ENCODE measurements at regions not wholly inside any gene's neighbourhood (a gene's known extent, or its start where the extent isn't known, plus 50 kb on each side); places are given as distances from the start of the nearest gene placed in this dataset.

GRCh38 chr5:159833088-159833487, 83.2 kb upstream of the ADRA1B start:
- DNase-seq, result no peak

- DNase-seq, result no peak
These were observed 82.4 kb upstream of the ADRA1B start for GRCh38 chr5:159833846-159834245.

- DNase-seq, result no peak
These were observed 80.7 kb upstream of the ADRA1B start for GRCh38 chr5:159835548-159835947.

GRCh38 chr5:159836691-159837090, 79.6 kb upstream of the ADRA1B start:
- no peak for DNase-seq

DNA sequence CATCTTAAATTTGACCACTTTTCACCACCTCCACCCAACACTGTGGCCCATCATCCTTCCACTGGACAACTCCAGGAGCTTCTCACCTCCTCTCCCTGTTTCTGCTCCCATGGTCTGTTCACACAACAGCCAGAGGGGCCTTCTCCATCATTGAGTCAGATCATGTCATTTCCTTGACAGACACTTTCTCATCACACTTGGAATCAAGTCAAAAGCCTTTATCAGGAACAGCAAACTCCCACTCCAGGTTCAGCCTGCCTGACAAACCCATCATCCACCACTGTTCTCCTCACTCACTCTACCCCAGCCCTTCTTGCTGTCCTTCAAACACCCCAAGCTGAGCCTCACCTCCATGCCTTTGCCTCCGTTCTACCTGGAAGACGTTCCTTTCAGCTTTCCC, 78.4 kb upstream of the ADRA1B start:
- no peak for DNase-seq

DNA sequence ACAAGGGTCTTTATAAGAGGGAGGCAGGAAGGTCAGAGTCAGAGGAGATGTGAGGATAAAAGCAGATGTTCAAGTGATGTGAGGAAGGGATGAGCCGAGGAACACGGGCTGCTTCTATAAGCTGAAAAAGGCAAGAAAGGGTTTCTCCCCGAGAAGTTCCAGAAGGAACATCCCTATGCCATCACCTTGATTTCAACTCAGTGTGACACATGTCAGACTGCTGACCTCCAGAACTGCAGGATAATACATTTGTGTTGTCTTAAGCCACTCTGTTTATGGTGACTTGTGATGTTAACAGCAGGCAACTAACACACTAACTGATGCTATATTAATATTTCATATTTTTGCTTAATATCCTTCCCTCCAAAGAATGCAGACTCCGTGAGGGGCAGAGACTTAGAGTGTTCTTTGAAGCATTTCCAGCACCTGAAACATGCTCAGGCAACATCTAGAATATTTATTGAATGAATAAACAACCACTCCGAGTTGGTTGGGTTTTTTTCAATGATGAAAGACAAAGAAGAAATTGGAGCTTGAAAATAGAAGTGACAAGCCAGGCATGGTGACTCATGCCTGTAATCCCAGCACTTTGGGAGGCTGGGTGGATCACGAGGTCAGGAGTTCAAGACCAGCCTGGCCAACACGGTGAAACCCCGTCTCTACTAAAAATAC, 77.6 kb upstream of the ADRA1B start:
- DNase-seq, result no peak

DNA sequence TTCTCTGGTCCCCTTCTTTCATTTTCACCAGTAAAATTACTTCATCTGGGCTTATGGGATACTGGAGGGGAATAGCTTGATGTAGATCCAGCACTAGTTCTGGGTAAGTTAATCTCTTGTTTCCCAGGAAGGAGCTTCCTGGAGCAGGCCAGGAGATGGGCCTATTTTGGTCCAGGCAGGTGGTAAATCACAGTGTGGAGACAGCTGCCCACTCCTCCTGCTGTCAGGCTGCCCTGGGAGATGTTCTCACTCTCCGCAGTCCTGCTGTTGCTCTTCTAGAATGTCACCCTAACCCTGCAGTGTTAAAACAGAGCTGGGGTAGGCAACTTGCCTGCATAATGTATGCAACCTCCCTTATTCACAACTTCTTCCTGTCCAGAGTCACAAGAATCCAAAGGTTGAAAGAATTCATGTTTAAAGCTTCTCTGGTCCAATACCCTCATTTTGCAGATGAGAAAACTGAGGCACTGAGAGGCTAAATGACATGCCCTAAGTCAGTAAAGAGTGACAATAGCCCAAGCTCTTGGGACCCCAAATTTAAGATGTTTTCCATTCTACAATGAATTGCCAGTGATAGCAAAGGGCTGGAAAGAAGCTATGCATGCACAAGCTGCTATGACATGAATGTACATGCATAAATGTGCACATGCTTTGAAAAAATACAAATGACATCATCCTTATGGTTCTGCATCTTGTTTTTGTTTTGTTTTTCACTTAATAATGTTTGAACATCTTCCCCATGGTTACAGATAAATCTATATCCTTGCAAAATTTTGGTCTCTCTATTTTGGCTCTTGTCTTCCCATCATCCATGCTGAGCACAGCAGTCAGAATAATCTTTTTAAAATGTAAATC, 71.8 kb upstream of the ADRA1B start:
- DNase-seq, result no peak

- no peak for DNase-seq
These were observed 66.7 kb upstream of the ADRA1B start for GRCh38 chr5:159849437-159850083.

DNA sequence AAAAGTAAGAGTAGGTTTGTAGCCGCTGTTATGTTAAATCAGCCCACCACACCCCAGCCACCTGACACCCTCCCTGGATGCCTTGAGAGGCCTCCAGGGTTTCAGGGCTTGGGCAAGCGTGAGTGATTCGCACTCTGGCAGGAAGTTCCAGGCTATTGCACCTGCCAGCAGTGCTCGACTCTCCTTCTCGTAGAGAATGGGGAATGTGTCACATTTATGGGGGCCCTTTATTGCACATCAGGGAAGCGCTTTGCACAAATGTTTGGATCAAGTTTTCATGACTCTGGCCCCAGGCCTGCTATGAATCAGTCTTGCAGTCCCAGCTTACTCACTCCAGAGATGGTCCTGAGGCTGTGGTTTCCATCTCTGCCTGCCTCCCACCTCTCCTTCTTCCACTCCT, 66.1 kb upstream of the ADRA1B start:
- no peak for DNase-seq

DNA sequence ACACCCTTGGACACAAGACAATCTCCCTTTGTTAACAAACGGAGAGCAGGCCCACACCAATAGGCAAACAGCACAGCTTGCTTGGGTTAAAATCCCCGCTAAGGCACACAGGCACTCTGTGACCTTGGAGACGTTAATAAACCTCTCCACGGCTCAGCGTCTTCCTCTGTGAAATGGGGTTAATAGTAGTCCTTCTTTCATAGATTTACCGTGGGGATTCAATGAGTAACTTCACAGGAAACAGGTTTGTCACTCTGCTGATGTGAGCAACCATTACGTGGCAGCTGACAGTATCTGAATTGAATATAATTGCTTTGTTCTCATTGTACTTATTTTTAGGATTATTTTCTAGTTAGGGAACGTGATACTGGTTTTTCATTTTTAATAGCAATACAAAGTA, 65.2 kb upstream of the ADRA1B start:
- DNase-seq, result no peak

DNA sequence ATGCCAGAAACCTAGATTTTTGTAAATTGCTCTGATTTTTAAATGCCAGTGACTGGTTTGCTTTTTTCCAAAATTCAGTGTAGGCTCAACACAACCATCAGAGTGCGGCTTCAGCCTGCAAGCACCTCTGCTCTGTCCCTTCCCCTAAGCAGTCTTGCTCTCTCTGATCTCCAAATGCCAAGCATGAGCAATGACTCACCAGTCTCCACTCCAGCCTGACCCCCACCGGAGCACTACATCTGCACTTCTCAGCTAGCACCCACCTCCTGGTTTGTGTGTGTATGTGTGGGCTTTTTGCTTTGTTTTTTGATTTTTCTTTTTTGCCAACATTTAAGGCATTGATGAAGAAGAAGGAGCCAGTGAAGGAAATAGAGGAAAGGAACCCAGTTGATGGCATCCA, 61.4 kb upstream of the ADRA1B start:
- DNase-seq, result no peak

DNA sequence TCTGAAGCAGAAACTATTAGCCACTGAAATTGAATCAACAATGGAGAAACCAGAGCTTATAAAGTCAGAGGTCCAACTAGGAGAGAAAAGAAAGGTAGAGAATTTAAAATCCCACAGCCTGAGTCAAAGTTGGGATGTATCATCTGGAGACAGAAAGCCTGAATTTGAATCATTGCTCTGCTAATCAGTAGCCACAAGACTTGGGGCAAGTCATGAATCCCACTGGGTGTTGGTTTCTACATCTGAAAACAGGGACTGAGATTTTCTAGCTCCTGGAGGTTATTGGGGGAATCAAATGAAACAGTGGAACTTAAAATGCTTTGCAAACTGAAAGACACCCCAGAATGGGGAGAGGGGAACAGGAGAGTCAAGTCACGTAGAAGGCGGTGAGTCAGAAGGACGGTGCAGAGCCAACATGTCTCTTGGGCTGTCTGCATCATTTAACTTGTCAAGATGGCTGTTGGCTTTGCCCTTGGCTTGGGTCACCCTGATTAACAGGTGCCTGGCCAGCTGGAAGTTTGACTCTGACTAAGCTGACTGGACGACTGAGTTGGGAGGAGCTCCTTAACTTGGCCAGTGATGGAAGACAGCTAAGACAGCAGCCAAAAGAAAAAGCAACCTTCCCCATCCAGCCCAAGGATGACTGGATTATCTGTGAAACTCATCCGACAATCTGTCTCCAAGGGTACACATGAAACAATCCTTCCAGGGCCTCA, 60.6 kb upstream of the ADRA1B start:
- DNase-seq, result no peak

DNA sequence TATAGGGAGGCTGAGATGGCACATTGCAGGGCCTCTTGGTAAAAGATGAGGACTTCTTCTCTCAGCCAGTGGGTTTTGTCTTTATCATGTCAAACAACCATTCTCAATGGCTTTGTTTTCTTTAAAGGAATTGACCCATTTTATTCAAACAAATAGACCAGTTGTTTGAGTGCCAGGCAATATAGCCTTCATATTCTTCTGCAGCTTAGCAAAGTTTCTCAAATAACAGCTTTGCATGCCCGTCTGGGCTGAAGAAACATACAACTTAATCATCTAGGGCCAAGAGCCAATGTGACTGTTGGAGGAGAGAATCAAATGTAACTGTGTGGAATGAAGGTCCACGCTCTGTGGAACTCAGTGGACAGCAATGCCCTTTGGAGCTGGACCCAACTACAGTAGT, 57.4 kb upstream of the ADRA1B start:
- no peak for DNase-seq

- DNase-seq, result no peak
These were observed 55.2 kb upstream of the ADRA1B start for GRCh38 chr5:159861086-159861485.

DNA sequence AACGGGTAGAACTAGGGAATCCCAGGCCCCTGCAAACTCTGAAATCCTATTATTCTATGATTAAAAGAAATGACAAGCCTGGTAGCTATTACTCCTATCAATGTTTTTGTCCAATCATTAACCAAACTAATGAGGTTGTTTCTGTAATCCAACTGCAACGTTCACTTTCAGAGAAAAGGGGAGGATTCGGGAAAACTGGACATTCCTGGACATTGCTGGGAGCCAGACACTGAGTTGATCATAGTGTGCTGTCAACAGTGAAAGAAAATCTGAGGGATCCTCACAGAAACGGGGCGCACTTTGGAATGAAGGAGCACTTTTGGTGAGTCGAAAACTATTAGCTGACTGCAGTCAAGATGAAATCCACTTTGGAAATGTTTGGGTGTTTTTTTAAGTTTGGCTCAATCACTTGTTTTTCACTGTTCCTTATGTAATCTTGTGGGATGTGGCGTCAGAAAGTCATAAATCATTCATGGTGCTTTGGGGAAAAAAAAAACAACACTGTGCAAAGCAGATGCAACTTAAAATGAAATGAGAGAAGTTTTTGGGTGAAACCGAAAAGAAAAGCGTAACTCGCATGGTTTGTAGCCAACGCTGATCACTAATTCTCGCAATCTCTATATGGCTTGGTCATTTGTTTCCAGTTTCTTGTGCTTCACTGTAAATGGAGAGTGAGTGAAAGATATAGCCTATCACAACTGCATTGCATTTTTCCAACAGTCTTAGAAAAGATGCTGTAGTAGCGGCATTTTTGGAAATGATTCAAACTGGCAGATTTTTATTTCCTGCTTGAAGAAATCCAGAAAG, 51.2 kb upstream of the ADRA1B start:
- DNase-seq, result no peak

GRCh38 chr5:159866093-159866492, 50.2 kb upstream of the ADRA1B start:
- DNase-seq, result no peak

All from hematopoietic multipotent progenitor cell treated with erythropoietin and hydrocortisone succinate and interleukin-3 and kit ligand, for 6 days (in vitro differentiated cells).